Aorta (tissue), 5 donors: ENCODE measurements at regions not wholly inside any gene's neighbourhood (a gene's known extent, or its start where the extent isn't known, plus 50 kb on each side); places are given as distances from the start of the nearest gene placed in this dataset.

Experiments used
- ATAC-seq: fragments of 200-7000 bp; cut with Tn5 transposase; one replicate; pipeline ENCODE4 v1.9.1; 2022; ENCODE audit warnings: moderate library complexity; ENCODE audit not compliant: low FRiP score
- DNase-seq, 2 donors: peaks; one replicate each; pipeline ENCODE4 v3.0.0-alpha.2; 2020
- H3K27ac ChIP-seq, 2 donors: one replicate each; pipeline ENCODE4 v1.5.1; 2013; ENCODE audit warnings: low read length in 2 of 2, mild to moderate bottlenecking in 2 of 2, moderate library complexity in 2 of 2, control low read depth in 1 of 2, inconsistent platforms in 1 of 2, low read depth in 1 of 2
- H3K27me3 ChIP-seq, 2 donors: one replicate each; pipeline ENCODE4 v1.6.1; 2013; ENCODE audit warnings: control low read depth in 1 of 2, low read length in 1 of 2, mild to moderate bottlenecking in 1 of 2, moderate library complexity in 1 of 2; ENCODE audit not compliant: insufficient read depth in 2 of 2, control insufficient read depth in 1 of 2
- H3K36me3 ChIP-seq, 2 donors: one replicate each; pipeline ENCODE4 v1.6.1; 2013; ENCODE audit warnings: control low read depth in 1 of 2, low read length in 1 of 2, mild to moderate bottlenecking in 1 of 2; ENCODE audit not compliant: insufficient read depth in 2 of 2, control insufficient read depth in 1 of 2
- H3K4me1 ChIP-seq, 2 donors: one replicate each; pipeline ENCODE4 v1.6.1; 2013; ENCODE audit warnings: low read length in 2 of 2, control low read depth in 1 of 2, mild to moderate bottlenecking in 1 of 2, moderate library complexity in 1 of 2; ENCODE audit not compliant: insufficient read depth in 2 of 2, control insufficient read depth in 1 of 2
- H3K4me3 ChIP-seq, 2 donors: one replicate each; pipeline ENCODE4 v1.5.1; 2013; ENCODE audit warnings: low read length in 2 of 2, control low read depth in 1 of 2, mild to moderate bottlenecking in 1 of 2
- H3K9me3 ChIP-seq: one replicate; pipeline ENCODE4 v1.6.1; 2013; ENCODE audit warnings: mild to moderate bottlenecking, low read length; ENCODE audit not compliant: control insufficient read depth
- WGBS, 2 donors: extraction: QIAGEN DNeasy Blood & Tissue Kit; methylation state at CpG; one replicate each; pipeline ENCODE4 v1.1.7; 2013; 5-methylcytosine and 5-hydroxymethylcytosine counted together
- intact Hi-C, 2 donors: fragments of 100-400 bp; cut with DNase I; formaldehyde crosslinking; loops; one replicate each; pipeline versions ENCODE4 v1.14.2 to v1.15.0; 2022
- donor health status: healthy with polysubstance abuse.
- donor health status: Bipolar disorder and iron deficiency.
- donor health status: DM: no; HTN: no; CAD: no.
- donor health status: DM: no; HTN: no; CAD: no.
- donor health status: DM: yes; HTN: yes; CAD: no.

- Histone ChIP-seq H3K9me3 (no peaks in the 10 kb centered on the region), H3K36me3 (no peaks in the 10 kb centered on the region), H3K27me3 (no peaks in the 10 kb centered on the region), H3K27ac (no peak overlapping the region), H3K4me3 (no peak overlapping the region), H3K4me1 (no peaks in the 10 kb centered on the region)
- no peak for DNase-seq
- 87 to 88% methylated on average over 21 of the region's 21 CpGs for WGBS, 2 donors
- ATAC-seq, result peak; percentile 38
- intact Hi-C loops, result no loop called here
These were observed 57.0 kb upstream of the LMX1B start for GRCh38 chr9:126556560-126557250.

GRCh38 chr9:126558051-126558665, 55.6 kb upstream of the LMX1B start:
- Histone ChIP-seq H3K27me3 (no peaks in the 10 kb centered on the region), H3K27ac (no peak overlapping the region), H3K4me1 (no peaks in the 10 kb centered on the region), H3K9me3 (no peaks in the 10 kb centered on the region), H3K4me3 (no peak overlapping the region), H3K36me3 (no peaks in the 10 kb centered on the region)
- 14 to 18% methylated on average over 4 to 6 of the region's 6 CpGs for WGBS, 2 donors
- DNase-seq (no peak), ATAC-seq (peak; percentile 76)
- intact Hi-C loops, result loop anchor here (1.0 to 2.0 kb wide), 2 partner anchors 57 to 59 kb away; no protein-coding TSS in a partner anchor

- Histone ChIP-seq H3K4me1 (no peaks in the 10 kb centered on the region), H3K36me3 (no peaks in the 10 kb centered on the region), H3K27ac (no peak overlapping the region), H3K4me3 (no peak overlapping the region), H3K27me3 (no peaks in the 10 kb centered on the region), H3K9me3 (peaks cover 1% of the 10 kb centered on the region)
- DNase-seq (no peak), ATAC-seq (no peak)
- WGBS, 2 donors, result 92 to 93% methylated on average over 2 of the region's 2 CpGs
- intact Hi-C loops, result loop anchor here in 1 of 2 donors (2.0 kb wide), 1 partner anchor 60 kb away; no protein-coding TSS in a partner anchor
These were observed 54.4 kb upstream of the LMX1B start for GRCh38 chr9:126559296-126559695.

- 36 to 45% methylated on average over 9 of the region's 9 CpGs for WGBS, 2 donors
These were observed 52.1 kb upstream of the LMX1B start for GRCh38 chr9:126561582-126561981.

GRCh38 chr9:126563556-126563955, 50.2 kb upstream of the LMX1B start:
- Histone ChIP-seq H3K9me3 (peaks cover 1% of the 10 kb centered on the region), H3K4me3 (no peak overlapping the region), H3K27me3 (no peaks in the 10 kb centered on the region), H3K4me1 (no peaks in the 10 kb centered on the region), H3K36me3 (no peaks in the 10 kb centered on the region), H3K27ac (no peak overlapping the region)
- DNase-seq (no peak), ATAC-seq (no peak)
- intact Hi-C loops, result no loop called here
- WGBS, 2 donors, result 82 to 91% methylated on average over 4 of the region's 4 CpGs

More at GRCh38 chr9:126561582-126561981, 52.1 kb upstream of the LMX1B start:
- Histone ChIP-seq H3K27ac (no peak overlapping the region), H3K36me3 (no peaks in the 10 kb centered on the region), H3K27me3 (no peaks in the 10 kb centered on the region), H3K9me3 (peaks cover 1% of the 10 kb centered on the region), H3K4me1 (no peaks in the 10 kb centered on the region), H3K4me3 (no peak overlapping the region)
- ATAC-seq, result no peak
- DNase-seq, result no peak
- intact Hi-C loops, result no loop called here
